K562 (cell line): ENCODE measurements at regions not wholly inside any gene's neighbourhood (a gene's known extent, or its start where the extent isn't known, plus 50 kb on each side); places are given as distances from the start of the nearest gene placed in this dataset.

Experiments
- ATAC-seq: fragments of 200-7000 bp; cut with Tn5 transposase; 3 replicates; pipeline ENCODE4 v1.9.1; 2020; ENCODE audit warnings: moderate library complexity
- BruUV-seq: library from RNA; stranded (reverse); fragments of 400-500 nt; replicated peaks from 2 replicates; lab custom pipeline; 2021; lab: Mats Ljungman, UMichigan
- CTCF ChIA-PET: fragments of 300-600 bp; formaldehyde crosslinking; extraction: SDS; loops from one replicate; lab custom pipeline; 2021; ENCODE audit warnings: low intra/inter-chr PET ratio; lab: Yijun Ruan, JAX
- POLR2A ChIA-PET: fragments of 300-600, 350-650 bp; sonication (Branson Sonifier 250); formaldehyde crosslinking; extraction: SDS; loops from one replicate; lab custom pipeline; 2021; ENCODE audit warnings: antibody characterized with exemption, inconsistent platforms; lab: Yijun Ruan, JAX
- DNase-seq, 4 experiments: peaks; one replicate each; pipeline versions ENCODE4 v3.0.0 to v3.0.0-alpha.2; 2011 to 2018; ENCODE audit warnings: low spot score in 3 of 4, mixed read lengths in 3 of 4; ENCODE audit errors: extremely low read depth in 1 of 4
- FAIRE-seq: peaks from 2 replicates; lab custom pipeline; 2011; peaks lifted over from hg19 to GRCh38; lab: Jason Lieb, UNC
- H2AFZ ChIP-seq: 2 replicates; pipeline ENCODE4 v1.6.0; 2011; ENCODE audit warnings: low read depth, low read length, control low read depth, inconsistent platforms
- H3K27ac ChIP-seq: fragments of 200-600 bp; 3 replicates; pipeline ENCODE4 v1.8.0; 2011; ENCODE audit warnings: low read depth, mild to moderate bottlenecking, control low read depth, inconsistent platforms, low read length, moderate library complexity, mixed read lengths; ENCODE audit errors: extremely low read depth
- H3K27me3 ChIP-seq, 2 experiments: fragments of 300-600 bp in 1 of 2; 2 replicates in 1 of 2; 3 replicates in 1 of 2; pipeline versions ENCODE4 v1.6.0 to v1.8.0; 2011; ENCODE audit warnings: inconsistent platforms in 2 of 2, low read length in 2 of 2, mild to moderate bottlenecking in 1 of 2, mixed read lengths in 1 of 2, moderate library complexity in 1 of 2; ENCODE audit not compliant: control insufficient read depth in 2 of 2, insufficient read depth in 2 of 2
- H3K36me3 ChIP-seq: fragments of 300-600 bp; 3 replicates; pipeline ENCODE4 v1.8.0; 2011; ENCODE audit warnings: mild to moderate bottlenecking, low read length, inconsistent platforms; ENCODE audit not compliant: control insufficient read depth, insufficient read depth
- H3K4me1 ChIP-seq, 2 experiments: fragments of 200-600 bp in 1 of 2; replicated peaks in 1 of 2; 2 replicates in 1 of 2; 3 replicates in 1 of 2; pipeline versions ENCODE4 v1.5.1 to v1.8.0; 2011; ENCODE audit warnings: inconsistent platforms in 2 of 2, low read length in 2 of 2, mild to moderate bottlenecking in 1 of 2, mixed read lengths in 1 of 2, moderate library complexity in 1 of 2; ENCODE audit not compliant: control insufficient read depth in 2 of 2, insufficient read depth in 2 of 2
- H3K4me2 ChIP-seq: 2 replicates; pipeline ENCODE4 v1.6.1; 2011; ENCODE audit warnings: low read length, control low read depth, inconsistent platforms, mixed read lengths; ENCODE audit not compliant: insufficient read depth
- H3K4me3 ChIP-seq: fragments of 200-600 bp; sonication (generic), shearing (Covaris generic); 2 replicates; pipeline ENCODE4 v1.5.1; 2016; ENCODE audit warnings: control low read depth, inconsistent platforms
- H3K79me2 ChIP-seq: fragments of 200-600 bp; 3 replicates; pipeline ENCODE4 v1.8.0; 2011; ENCODE audit warnings: low read length, inconsistent platforms; ENCODE audit not compliant: control insufficient read depth, insufficient read depth
- H3K9ac ChIP-seq, 2 experiments: 2 replicates each; pipeline versions ENCODE4 v1.6.0 to v1.6.1; 2011; ENCODE audit warnings: low read depth in 2 of 2, low read length in 2 of 2, control low read depth in 1 of 2, inconsistent platforms in 1 of 2, mild to moderate bottlenecking in 1 of 2, mixed read lengths in 1 of 2; ENCODE audit not compliant: insufficient read depth in 1 of 2
- H3K9me1 ChIP-seq: one replicate; pipeline ENCODE4 v1.6.0; 2011; ENCODE audit warnings: inconsistent platforms, mild to moderate bottlenecking, low read length, moderate library complexity; ENCODE audit not compliant: control insufficient read depth, insufficient read depth
- H3K9me3 ChIP-seq: replicated peaks from 2 replicates; pipeline ENCODE4 v1.5.1; 2011; ENCODE audit warnings: low read depth, low read length, inconsistent platforms; ENCODE audit not compliant: control insufficient read depth, insufficient read depth
- H4K20me1 ChIP-seq: replicated peaks from 2 replicates; pipeline ENCODE4 v1.6.1; 2011; ENCODE audit warnings: low read length, inconsistent platforms, mixed read lengths; ENCODE audit not compliant: control insufficient read depth, insufficient read depth
- ARNT ChIP-seq, 2 experiments: fragments of 450-650 bp; IDR thresholded peaks; 2 replicates each; pipeline ENCODE4 v1.6.1; 2016; ENCODE audit warnings: mild to moderate bottlenecking in 1 of 2
- CUX1 ChIP-seq: fragments of 200-800 bp; sonication (Bioruptor generic); IDR thresholded peaks from 2 replicates; pipeline ENCODE4 v1.6.1; 2016; ENCODE audit warnings: missing genetic modification characterization, missing compliant biosample characterization
- GABPB1 ChIP-seq: sonication (generic); formaldehyde crosslinking; IDR thresholded peaks from 2 replicates; pipeline ENCODE4 v1.8.0; 2022; ENCODE audit warnings: mild to moderate bottlenecking, missing genetic modification reagents
- LARP7 ChIP-seq: fragments of 450-650 bp; IDR thresholded peaks from 2 replicates; pipeline ENCODE4 v1.6.1; 2016
- SETDB1 ChIP-seq: IDR thresholded peaks from one replicate; pipeline ENCODE4 v1.6.1; 2012; ENCODE audit warnings: low read length, control low read depth, inconsistent platforms
- TCF3 ChIP-seq: sonication (generic); formaldehyde crosslinking; IDR thresholded peaks from 2 replicates; pipeline ENCODE4 v1.4.0; 2020; ENCODE audit warnings: mild to moderate bottlenecking, missing genetic modification reagents
- TEAD1 ChIP-seq, 2 experiments: fragments of 450-650 bp in 1 of 2; sonication (generic) in 1 of 2; formaldehyde crosslinking; IDR thresholded peaks; 2 replicates each; pipeline versions ENCODE4 v1.4.0 to v1.8.0; 2020 to 2022; ENCODE audit warnings: mild to moderate bottlenecking in 2 of 2, missing genetic modification reagents in 1 of 2
- ZNF146 ChIP-seq: IDR thresholded peaks from one replicate; pipeline ENCODE4 v1.6.1; 2018; ENCODE audit warnings: missing compliant biosample characterization; ENCODE audit not compliant: unreplicated experiment
- ZNF668 ChIP-seq: fragments of 250-450 bp; sonication (Bioruptor Pico); IDR thresholded peaks from 2 replicates; pipeline ENCODE4 v1.8.0; 2022; ENCODE audit warnings: mild to moderate bottlenecking, inconsistent platforms
- WGBS: fragments of 100-300 bp; shearing (Covaris generic); methylation state at CpG from one replicate; pipeline ENCODE4 v1.1.6; 2016; ENCODE audit warnings: low coverage, mixed read lengths; ENCODE audit not compliant: insufficient coverage; ENCODE audit errors: missing lambda C conversion rate; 5-methylcytosine and 5-hydroxymethylcytosine counted together
- in situ Hi-C: fragments of 300-500 bp; cut with MboI; formaldehyde crosslinking; loops from 4 replicates; pipeline ENCODE4 v1.15.0; 2018; ENCODE audit warnings: inconsistent platforms, mixed read lengths
- intact Hi-C: fragments of 100-400 bp; cut with micrococcal nuclease; formaldehyde crosslinking; loops from 2 replicates; pipeline ENCODE4 v1.14.2; 2022
- TF ChIP-seq, protein P1 (sequence below): fragments of 250-450 bp; sonication (Bioruptor Pico); IDR thresholded peaks from 2 replicates; pipeline ENCODE4 v1.6.1; 2021; ENCODE audit warnings: mild to moderate bottlenecking
- TF ChIP-seq, protein P2 (sequence below): fragments of 200-800 bp; sonication (Bioruptor generic); IDR thresholded peaks from 2 replicates; pipeline ENCODE4 v1.6.1; 2017; ENCODE audit warnings: missing genetic modification characterization, missing compliant biosample characterization
- TF ChIP-seq, protein P3 (sequence below): fragments of 450-650 bp; IDR thresholded peaks from 2 replicates; pipeline ENCODE4 v1.6.1; 2018; ENCODE audit not compliant: partially characterized antibody

DNA sequence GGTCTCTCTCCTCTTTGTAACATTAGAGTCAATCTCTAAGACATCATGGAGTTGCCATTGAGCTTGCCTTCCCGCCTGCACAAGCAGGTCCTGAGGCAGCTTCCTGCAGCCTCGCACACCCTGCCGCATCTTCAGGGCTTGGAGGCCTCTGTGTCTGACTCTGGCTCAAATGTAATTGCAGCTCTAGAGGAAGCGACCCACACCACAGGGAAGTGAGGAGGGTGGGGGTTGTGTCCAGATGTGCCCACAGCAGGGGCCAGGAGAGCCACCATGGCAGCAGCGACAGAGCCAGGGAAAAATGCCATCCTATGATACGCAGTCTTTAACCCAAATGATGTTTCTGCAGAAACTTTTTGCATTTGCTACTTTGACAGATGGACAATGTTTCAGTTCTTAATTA, 216.0 kb upstream of the ZNF32 start:
- Histone ChIP-seq H4K20me1 (0 out of 2 replicates have a peak, but pooled peaks cover 4% of the 10 kb centered on the region), H3K4me1 (no peaks in the 10 kb centered on the region), H2AFZ (no peak overlapping the region), H3K9me3 (no peaks in the 10 kb centered on the region), H3K27ac (no peak overlapping the region), H3K4me3 (no peak overlapping the region), H3K27me3 (peaks cover 2 to 31% of the 10 kb centered on the region in 2 experiments; a peak in 2 of 5 replicates), H3K36me3 (no peaks in the 10 kb centered on the region), H3K79me2 (no peaks in the 10 kb centered on the region), H3K9me1 (no peaks in the 10 kb centered on the region), H3K4me2 (no peak overlapping the region), H3K9ac (no peak overlapping the region)
- in situ Hi-C loops (no loop called here), intact Hi-C loops (no loop called here)
- no TSS peak for BruUV-seq
- DNase-seq (no peak), ATAC-seq (no peak), FAIRE-seq (no peak)
- POLR2A ChIA-PET: no interaction called here
- 4% methylated on average over 6 of the region's 6 CpGs for WGBS
- CTCF ChIA-PET: no interaction called here
- TF ChIP-seq TEAD1 (CRISPR knock-in tag; IDR thresholded peaks at IDR 0.05): no peak
- TF ChIP-seq, protein P1, sequence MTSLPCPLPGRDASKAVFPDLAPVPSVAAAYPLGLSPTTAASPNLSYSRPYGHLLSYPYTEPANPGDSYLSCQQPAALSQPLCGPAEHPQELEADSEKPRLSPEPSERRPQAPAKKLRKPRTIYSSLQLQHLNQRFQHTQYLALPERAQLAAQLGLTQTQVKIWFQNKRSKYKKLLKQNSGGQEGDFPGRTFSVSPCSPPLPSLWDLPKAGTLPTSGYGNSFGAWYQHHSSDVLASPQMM (CRISPR knock-in tag): no peak
- no peak for TF ChIP-seq ZNF668 (CRISPR knock-in tag)
- no peak for TF ChIP-seq CUX1 (CRISPR knock-in tag)
- TF ChIP-seq, protein P2, sequence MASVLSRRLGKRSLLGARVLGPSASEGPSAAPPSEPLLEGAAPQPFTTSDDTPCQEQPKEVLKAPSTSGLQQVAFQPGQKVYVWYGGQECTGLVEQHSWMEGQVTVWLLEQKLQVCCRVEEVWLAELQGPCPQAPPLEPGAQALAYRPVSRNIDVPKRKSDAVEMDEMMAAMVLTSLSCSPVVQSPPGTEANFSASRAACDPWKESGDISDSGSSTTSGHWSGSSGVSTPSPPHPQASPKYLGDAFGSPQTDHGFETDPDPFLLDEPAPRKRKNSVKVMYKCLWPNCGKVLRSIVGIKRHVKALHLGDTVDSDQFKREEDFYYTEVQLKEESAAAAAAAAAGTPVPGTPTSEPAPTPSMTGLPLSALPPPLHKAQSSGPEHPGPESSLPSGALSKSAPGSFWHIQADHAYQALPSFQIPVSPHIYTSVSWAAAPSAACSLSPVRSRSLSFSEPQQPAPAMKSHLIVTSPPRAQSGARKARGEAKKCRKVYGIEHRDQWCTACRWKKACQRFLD: no peak
- no peak for TF ChIP-seq ARNT (IDR thresholded peaks at IDR 0.05)
- TF ChIP-seq LARP7: no peak
- TF ChIP-seq, protein P3, sequence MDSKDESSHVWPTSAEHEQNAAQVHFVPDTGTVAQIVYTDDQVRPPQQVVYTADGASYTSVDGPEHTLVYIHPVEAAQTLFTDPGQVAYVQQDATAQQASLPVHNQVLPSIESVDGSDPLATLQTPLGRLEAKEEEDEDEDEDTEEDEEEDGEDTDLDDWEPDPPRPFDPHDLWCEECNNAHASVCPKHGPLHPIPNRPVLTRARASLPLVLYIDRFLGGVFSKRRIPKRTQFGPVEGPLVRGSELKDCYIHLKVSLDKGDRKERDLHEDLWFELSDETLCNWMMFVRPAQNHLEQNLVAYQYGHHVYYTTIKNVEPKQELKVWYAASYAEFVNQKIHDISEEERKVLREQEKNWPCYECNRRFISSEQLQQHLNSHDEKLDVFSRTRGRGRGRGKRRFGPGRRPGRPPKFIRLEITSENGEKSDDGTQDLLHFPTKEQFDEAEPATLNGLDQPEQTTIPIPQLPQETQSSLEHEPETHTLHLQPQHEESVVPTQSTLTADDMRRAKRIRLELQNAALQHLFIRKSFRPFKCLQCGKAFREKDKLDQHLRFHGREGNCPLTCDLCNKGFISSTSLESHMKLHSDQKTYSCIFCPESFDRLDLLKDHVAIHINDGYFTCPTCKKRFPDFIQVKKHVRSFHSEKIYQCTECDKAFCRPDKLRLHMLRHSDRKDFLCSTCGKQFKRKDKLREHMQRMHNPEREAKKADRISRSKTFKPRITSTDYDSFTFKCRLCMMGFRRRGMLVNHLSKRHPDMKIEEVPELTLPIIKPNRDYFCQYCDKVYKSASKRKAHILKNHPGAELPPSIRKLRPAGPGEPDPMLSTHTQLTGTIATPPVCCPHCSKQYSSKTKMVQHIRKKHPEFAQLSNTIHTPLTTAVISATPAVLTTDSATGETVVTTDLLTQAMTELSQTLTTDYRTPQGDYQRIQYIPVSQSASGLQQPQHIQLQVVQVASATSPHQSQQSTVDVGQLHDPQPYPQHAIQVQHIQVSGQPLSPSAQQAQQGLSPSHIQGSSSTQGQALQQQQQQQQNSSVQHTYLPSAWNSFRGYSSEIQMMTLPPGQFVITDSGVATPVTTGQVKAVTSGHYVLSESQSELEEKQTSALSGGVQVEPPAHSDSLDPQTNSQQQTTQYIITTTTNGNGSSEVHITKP: no peak
- TF ChIP-seq TCF3 (CRISPR knock-in tag): no peak
- TF ChIP-seq GABPB1 (CRISPR knock-in tag): no peak
- TF ChIP-seq SETDB1: no peak
- no peak for TF ChIP-seq ZNF146 (CRISPR knock-in tag)
